NOMO-1 (cell line): ENCODE measurements at regions not wholly inside any gene's neighbourhood (a gene's known extent, or its start where the extent isn't known, plus 50 kb on each side); places are given as distances from the start of the nearest gene placed in this dataset.

Experiments used
- DNase-seq, 2 experiments: peaks; one replicate each; lab custom pipeline; 2025; ENCODE audit not compliant: unreplicated experiment in 2 of 2; lab: John Stamatoyannopoulos, UW

DNA sequence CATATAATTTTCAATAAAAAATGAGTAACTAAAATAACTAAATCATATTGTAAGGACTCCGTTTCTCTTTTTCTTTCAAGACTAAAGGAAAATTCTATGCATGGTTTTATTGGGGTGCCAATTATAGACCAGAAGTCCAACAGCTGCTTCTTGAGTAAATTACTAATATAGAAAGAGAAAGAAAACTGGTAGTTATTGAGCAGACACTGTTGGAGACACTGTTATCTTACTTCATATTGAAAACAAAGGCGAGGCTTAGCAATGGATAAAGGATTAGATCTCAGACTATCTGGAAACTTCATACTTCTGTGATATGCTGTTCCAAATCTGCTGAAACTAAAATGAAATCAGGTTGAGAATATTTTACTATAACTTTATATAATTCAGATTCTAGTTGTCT is 169.6 kb upstream of the EYS start:
- DNase-seq = no peak

- DNase-seq = no peak
Measured at GRCh38 chr6:65852369-65852852, 145.4 kb upstream of the EYS start.

DNA sequence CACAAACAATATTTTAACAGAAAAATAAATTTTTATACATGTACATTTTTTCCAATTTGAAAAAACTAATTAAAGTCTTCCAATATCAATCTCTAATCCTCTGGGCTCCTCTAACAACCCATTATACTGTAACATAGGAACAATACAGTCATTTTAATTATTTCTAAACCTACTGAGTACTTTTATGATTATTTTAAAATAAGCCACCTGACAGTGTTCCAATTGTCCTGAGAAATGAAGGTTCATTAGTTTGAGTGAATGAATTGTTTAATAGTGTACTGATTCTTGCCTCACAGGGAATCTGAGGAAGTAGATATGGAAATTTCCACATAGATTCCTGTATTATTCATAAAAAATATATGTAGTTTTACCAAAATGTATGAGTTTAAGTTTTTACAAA is 123.1 kb upstream of the EYS start:
- DNase-seq = no peak

DNA sequence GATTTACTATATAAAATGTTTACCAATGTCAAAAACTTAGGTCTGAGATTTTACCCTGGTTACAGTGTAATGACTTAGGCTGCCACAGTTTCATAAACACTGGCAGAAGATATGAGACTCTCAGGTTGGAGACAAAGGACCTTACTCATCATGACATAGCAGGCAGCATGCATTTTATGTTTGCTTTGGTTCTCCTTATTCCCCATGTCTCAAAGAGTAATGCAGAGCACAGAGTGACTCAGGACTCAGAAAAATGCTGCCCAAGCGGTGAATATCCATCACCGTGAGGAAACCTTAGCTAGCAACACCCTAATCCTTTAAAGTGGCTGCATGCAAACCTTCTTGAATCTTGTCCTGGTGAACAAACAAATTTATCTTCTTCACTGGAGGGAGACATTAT is 112.1 kb upstream of the EYS start:
- DNase-seq = no peak

- no peak for DNase-seq
Measured at GRCh38 chr6:65818576-65818975, 111.5 kb upstream of the EYS start.

- DNase-seq = no peak
Measured at GRCh38 chr6:65816991-65817390, 110.0 kb upstream of the EYS start.

DNA sequence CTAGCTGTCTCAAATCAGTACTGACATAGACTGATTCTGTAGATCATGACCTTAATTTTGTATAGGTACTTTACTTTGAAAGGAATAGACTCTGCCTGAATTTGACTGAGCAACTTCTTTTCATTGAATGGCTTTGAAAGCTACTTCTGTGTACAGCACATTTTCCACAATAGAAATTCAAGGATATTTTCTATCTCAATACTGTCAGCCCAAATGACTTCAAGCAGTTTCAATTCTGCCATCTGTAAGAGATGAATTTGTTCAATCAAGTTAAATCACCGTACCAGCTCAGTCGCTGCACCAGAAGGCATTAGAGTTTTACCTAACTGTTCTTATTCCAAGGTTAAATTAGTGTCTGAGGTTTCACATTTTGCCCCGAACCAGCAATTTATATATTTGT is 107.0 kb upstream of the EYS start:
- no peak for DNase-seq

DNA sequence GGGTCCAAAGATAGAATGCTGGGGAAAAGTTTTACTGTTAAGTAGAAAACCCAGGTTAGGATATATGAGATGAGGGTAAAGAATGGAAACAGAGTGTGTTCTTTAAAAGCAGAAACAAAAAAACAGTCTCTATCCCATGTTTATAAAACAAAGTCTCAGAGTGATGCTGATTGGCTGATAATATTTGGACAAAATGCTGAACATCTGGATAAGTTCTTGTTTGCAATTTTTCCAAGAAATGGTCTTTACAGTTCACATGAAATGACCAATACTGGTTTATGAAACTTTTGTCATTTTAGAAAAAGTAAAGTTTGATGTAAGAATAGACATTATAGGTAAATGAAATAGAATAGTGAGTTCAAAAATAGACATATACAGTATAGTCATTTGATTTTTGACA is 96.2 kb upstream of the EYS start:
- no peak for DNase-seq

- no peak for DNase-seq
Measured at GRCh38 chr6:65799389-65799788, 92.4 kb upstream of the EYS start.

- no peak for DNase-seq
Measured at GRCh38 chr6:65798280-65799014, 91.4 kb upstream of the EYS start.

DNA sequence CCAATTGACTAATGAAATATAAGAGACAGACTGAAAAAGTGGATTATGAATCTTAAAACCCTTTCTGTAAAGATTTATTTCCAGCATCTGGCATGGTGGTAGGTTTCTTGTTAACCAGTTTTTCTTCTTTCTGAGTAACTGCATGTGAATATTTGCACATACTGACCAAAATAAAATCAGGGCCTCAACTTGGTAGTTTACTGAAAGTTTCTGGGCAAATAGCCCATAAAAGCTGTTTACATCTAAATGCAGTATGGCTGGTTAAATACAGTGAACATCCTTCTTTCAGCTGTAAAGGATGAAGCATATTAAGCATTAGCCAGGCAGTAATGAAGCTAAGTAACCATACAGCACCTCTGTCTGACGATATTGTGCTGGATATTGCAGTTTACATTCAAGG is 83.6 kb upstream of the EYS start:
- no peak for DNase-seq

DNA sequence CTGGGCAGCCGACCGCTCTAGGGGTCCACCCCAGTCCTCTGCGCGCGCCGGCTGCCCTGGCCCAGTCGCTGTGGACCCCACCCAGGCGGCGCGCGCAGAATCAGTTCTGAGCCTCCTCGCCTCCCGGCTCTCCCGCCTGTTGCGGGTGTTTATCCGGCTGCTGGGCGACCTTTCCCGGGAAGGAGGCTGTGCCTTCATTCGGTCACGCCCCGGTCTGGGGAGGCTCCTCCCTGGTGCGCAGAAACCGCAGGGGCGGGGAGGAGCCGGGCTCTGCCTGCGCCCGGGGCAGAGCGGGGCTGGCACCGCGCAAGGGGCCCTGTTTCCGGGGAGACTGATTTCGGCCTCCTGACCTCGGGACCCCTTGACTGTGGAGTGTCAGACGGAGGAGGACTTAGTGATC is 80.8 kb upstream of the EYS start:
- DNase-seq = no peak

GRCh38 chr6:65786815-65787214 is 79.8 kb upstream of the EYS start:
- DNase-seq = no peak

DNA sequence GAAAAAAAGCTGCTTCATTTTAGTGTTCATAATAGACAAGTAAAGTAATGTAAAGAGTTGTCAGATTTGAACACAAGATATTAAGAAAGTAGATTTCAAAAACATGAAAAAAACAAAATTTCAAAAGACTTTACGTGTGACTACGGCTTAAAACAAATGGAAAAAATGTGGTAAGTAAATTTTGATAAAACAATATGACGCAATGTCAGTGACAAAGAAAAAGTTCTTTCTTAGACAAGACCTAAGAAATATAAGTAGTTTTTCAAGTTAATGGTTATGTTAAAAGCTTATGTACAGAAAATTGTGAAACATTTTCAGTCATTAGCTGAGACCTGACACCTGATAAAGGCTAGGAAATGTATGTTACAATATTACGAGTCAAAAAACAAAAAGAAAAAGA is 73.7 kb upstream of the EYS start:
- no peak for DNase-seq

DNA sequence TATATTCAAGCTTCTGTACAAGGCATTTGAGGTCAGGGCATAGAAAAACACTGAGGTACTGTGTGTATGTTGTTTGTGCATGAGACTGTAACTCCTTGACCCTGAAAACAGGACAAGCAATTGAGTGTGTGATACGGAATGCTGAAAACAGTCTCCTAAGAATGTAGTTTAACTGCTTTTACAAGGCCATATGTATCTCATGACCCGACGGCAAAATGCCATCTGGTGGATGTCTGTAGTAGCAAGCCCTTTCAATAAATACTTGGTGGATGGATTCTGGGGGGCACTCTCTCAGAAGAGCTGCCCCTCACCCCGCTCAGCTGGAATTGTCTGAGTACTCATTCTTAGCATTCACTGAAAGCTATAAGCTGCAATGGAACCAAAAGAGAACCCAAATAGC is 69.3 kb upstream of the EYS start:
- no peak for DNase-seq

DNA sequence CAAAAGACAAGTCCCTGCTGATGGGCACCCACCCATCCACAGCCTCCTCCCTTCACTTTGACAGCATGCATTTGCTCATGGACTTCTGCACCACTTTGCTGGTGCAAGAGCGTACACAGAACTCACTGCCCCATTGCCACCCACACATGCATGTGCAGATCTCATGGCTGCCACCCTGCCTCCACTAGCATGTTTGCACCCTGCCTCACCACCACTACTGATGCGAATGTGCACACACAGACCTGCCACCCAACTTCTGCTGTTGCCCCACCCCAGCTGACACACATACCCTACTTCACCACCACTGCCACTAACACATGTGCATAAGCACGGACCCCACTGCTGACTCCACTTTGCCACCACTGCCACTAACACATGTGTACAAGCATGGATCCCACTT is 64.9 kb upstream of the EYS start:
- DNase-seq = no peak

GRCh38 chr6:65761890-65762289 is 54.9 kb upstream of the EYS start:
- DNase-seq = no peak

DNA sequence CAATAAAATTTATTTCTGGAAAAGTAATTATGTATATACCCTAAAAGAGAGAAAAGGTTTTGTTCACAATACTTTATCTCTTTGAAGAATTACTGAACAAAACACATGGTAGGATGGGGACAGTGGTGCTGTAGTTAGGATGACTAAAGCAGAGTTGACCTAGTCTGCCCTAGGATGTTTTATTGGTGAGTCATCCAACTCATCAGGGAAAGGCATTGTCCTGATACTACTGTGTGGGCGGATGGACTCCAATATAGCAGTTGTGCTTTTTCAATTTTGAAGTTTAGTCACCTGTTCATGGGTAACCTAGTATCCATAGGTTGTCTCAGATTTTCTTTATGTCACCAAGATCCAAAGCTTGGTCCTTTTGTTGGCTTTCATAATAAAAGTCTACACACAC is 53.3 kb upstream of the EYS start:
- DNase-seq = no peak
